Body of pancreas (tissue), 4 donors: ENCODE measurements at regions not wholly inside any gene's neighbourhood (a gene's known extent, or its start where the extent isn't known, plus 50 kb on each side); places are given as distances from the start of the nearest gene placed in this dataset.

Experiments
- CTCF ChIP-seq, 7 experiments: fragments of 450-650 bp in 4 of 7; fragments of 200-600 bp in 3 of 7; sonication (generic) in 3 of 7; IDR thresholded peaks; one replicate each; pipeline ENCODE4 v1.5.1; 2016 to 2019; ENCODE audit warnings: antibody characterized with exemption in 7 of 7
- POLR2A ChIP-seq, 3 donors: fragments of 450-650 bp; IDR thresholded peaks; one replicate each; pipeline ENCODE4 v1.6.1; 2016; ENCODE audit warnings: antibody characterized with exemption in 3 of 3, mild to moderate bottlenecking in 2 of 3

- TF ChIP-seq POLR2A (IDR thresholded peaks at IDR 0.05) (no peak), CTCF (IDR thresholded peaks at IDR 0.05) (no peak)
Observed at GRCh38 chr18:78788161-78788560, 191.5 kb upstream of the SALL3 start.
